ENCODE measurements at regions not wholly inside any gene's neighbourhood (a gene's known extent, or its start where the extent isn't known, plus 50 kb on each side); places are given as distances from the start of the nearest gene placed in this dataset.
"Not testable (repeated sequence)": the region's sequence is repeated elsewhere in the genome, so short reads cannot be mapped to it uniquely, and the experiment has no call there.

DNA sequence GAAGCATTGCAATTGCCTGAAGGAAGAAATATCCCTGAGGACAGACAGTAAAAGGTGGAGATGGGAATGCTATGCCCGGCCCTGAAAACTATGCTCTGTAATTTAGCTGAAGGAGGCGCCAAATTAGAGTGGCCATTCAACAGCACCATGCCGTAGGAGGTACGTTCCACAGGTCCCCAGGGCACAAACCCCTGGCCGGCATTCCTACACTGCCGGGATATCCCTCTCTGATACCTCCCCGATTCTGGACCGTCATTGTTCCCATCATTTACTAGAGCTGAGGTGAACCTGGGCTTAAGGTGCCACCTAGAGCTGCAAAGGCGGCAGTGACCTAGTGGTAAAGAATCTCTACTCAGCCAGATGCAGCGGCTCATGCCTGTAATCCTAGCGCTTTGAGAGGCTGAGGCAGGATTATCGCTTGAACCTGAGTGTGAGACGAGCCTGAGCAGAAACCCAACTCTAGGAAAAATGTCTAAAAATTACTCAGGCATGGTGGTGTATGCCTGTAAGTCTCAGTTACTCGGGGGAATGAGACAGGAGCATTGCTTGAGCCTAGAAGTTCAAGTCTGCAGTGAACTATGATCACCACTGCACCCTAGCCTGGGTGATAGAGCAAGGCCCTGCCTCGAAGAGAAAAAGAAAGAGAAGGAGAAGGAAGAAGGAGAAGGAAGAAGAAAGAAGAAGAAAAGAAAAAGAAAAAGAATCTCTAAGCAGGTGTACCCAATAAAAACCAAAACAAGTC lies 53.0 kb upstream of the TNKS2 start:
- H3K36me3 Mint-ChIP-seq (ENCODE audit: low read depth), result peaks cover 2% of the 10 kb centered on the region
- no peak overlapping the region for H3K4me3 Mint-ChIP-seq
- no peak for ATAC-seq

DNA sequence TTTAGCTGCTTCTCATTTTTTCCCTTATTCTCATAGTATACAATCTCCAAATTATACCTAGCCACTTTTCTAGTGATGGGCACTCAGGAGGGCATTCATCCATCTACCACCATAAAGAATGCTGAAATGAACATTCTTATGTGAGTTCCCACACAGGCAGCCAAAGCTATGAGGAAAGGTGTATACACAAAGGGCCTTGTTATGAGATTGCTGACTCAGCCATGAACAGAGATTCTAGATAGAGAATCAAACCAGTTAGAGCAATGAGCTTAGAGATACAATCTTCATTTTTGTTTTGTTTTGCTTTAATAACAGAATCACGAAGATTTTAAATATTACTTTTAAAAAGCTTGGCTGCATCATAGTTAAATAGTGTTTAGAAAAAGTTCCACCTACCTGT lies 54.8 kb upstream of the TNKS2 start:
- Mint-ChIP-seq H3K27me3 (peaks cover 56% of the 10 kb centered on the region), H3K36me3 (ENCODE audit: low read depth) (peaks cover 2% of the 10 kb centered on the region), H3K4me1 (peaks cover 2% of the 10 kb centered on the region), H3K27ac (no peak overlapping the region), H3K4me3 (no peak overlapping the region)
- no peak for ATAC-seq
- no peak for DNase-seq
- H3K9me3 ChIP-seq (ENCODE audit: control insufficient read depth, low read length, poor library complexity, severe bottlenecking), result no peaks in the 10 kb centered on the region

More for the DNA sequence above, 53.0 kb upstream of the TNKS2 start:
- no peak for DNase-seq
- H3K9me3 ChIP-seq (ENCODE audit: control insufficient read depth, low read length, poor library complexity, severe bottlenecking), result no peaks in the 10 kb centered on the region
- peaks cover 2% of the 10 kb centered on the region for H3K4me1 Mint-ChIP-seq
- no peak overlapping the region for H3K27ac Mint-ChIP-seq
- H3K27me3 Mint-ChIP-seq, result peaks cover 45% of the 10 kb centered on the region

GRCh38 chr10:91742229-91742628 lies 56.0 kb upstream of the TNKS2 start:
- Mint-ChIP-seq H3K4me1 (peaks cover 2% of the 10 kb centered on the region), H3K36me3 (ENCODE audit: low read depth) (peaks cover 2% of the 10 kb centered on the region), H3K27me3 (peaks cover 68% of the 10 kb centered on the region), H3K4me3 (no peak overlapping the region), H3K27ac (no peak overlapping the region)
- no peaks in the 10 kb centered on the region for H3K9me3 ChIP-seq (ENCODE audit: control insufficient read depth, low read length, poor library complexity, severe bottlenecking)
- DNase-seq (no peak), ATAC-seq (no peak)

DNA sequence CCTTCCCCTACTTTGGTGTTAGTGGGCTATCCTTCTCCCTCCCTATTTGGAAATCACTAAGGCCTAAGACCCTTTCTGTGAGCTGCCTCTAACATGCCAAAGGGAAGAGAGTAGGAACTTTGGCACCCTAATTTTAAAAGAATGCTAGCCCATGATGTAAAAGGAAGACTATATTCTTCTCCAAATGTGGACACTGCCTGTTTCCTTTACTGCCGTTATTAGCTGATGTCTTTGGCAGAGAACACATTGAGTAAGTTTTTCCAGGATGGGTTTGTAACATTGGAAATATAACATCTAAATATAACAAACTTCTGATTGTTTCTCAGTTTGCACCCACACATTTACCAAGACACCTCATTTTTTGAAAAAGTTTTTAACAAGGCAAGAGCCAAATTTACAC lies 56.9 kb upstream of the TNKS2 start:
- H3K4me1 Mint-ChIP-seq, result peaks cover 2% of the 10 kb centered on the region
- H3K4me3 Mint-ChIP-seq, result no peak overlapping the region
- DNase-seq (no peak), ATAC-seq (no peak)
- H3K27me3 Mint-ChIP-seq, result peaks cover 74% of the 10 kb centered on the region
- H3K9me3 ChIP-seq (ENCODE audit: control insufficient read depth, low read length, poor library complexity, severe bottlenecking), result no peaks in the 10 kb centered on the region
- no peak overlapping the region for H3K27ac Mint-ChIP-seq
- peaks cover 1% of the 10 kb centered on the region for H3K36me3 Mint-ChIP-seq (ENCODE audit: low read depth)

DNA sequence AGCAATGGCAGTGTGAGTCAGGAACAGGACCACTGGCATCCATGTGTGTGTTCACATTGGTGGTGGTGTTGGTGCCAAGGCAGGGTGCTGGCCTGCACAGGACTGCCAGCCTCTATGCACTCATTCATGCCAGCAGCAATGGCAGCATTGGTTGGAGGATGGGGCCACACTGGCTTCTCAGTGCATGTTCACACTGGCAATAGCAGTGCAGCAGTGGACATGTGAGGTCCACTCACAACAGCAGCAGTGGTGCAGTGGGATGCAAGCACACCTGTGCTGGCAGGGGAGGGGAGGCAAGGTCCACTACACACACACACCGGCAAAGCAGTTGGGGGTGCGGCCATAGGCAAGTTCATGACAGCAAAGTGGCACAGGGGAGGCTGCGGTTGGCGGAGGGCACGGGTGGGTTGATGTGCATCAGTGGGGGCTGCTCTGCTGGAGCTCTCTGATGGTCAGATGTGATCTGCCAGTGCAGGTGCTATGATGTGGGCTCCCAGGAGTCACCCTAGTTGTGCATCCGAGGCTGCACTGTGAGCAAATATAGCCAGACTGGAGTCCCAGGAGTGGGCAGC lies 57.8 kb upstream of the TNKS2 start:
- Mint-ChIP-seq H3K27ac (no peak overlapping the region), H3K36me3 (ENCODE audit: low read depth) (no peaks in the 10 kb centered on the region), H3K4me1 (peaks cover 2% of the 10 kb centered on the region), H3K27me3 (peaks cover 73% of the 10 kb centered on the region), H3K4me3 (no peak overlapping the region)
- no peak for DNase-seq
- H3K9me3 ChIP-seq (ENCODE audit: control insufficient read depth, low read length, poor library complexity, severe bottlenecking), result no peaks in the 10 kb centered on the region
- no peak for ATAC-seq

GRCh38 chr10:91732265-91732664 lies 66.0 kb upstream of the TNKS2 start:
- not testable (repeated sequence) for H3K27ac Mint-ChIP-seq; H3K4me3 Mint-ChIP-seq; ATAC-seq; H3K9me3 ChIP-seq (ENCODE audit: control insufficient read depth, low read length, poor library complexity, severe bottlenecking); H3K36me3 Mint-ChIP-seq (ENCODE audit: low read depth); H3K4me1 Mint-ChIP-seq; DNase-seq
- H3K27me3 Mint-ChIP-seq, result peaks cover 24% of the 10 kb centered on the region

GRCh38 chr10:91729339-91729738 lies 68.9 kb upstream of the TNKS2 start:
- not testable (repeated sequence) for DNase-seq; H3K4me3 Mint-ChIP-seq; H3K36me3 Mint-ChIP-seq (ENCODE audit: low read depth); H3K27me3 Mint-ChIP-seq; H3K27ac Mint-ChIP-seq; H3K4me1 Mint-ChIP-seq; ATAC-seq; H3K9me3 ChIP-seq (ENCODE audit: control insufficient read depth, low read length, poor library complexity, severe bottlenecking)

- ATAC-seq (no peak), DNase-seq (no peak)
- H3K27me3 Mint-ChIP-seq, result peaks cover under 1% of the 10 kb centered on the region
- H3K4me3 Mint-ChIP-seq, result no peak overlapping the region
- no peaks in the 10 kb centered on the region for H3K36me3 Mint-ChIP-seq (ENCODE audit: low read depth)
- H3K27ac Mint-ChIP-seq, result no peak overlapping the region
- no peaks in the 10 kb centered on the region for H3K9me3 ChIP-seq (ENCODE audit: control insufficient read depth, low read length, poor library complexity, severe bottlenecking)
- H3K4me1 Mint-ChIP-seq, result no peaks in the 10 kb centered on the region
These were observed 71.9 kb upstream of the TNKS2 start for GRCh38 chr10:91726355-91726754.

- DNase-seq, result no peak
- Mint-ChIP-seq H3K4me3 (no peak overlapping the region), H3K27ac (no peak overlapping the region), H3K27me3 (peaks cover 6% of the 10 kb centered on the region), H3K4me1 (no peaks in the 10 kb centered on the region), H3K36me3 (ENCODE audit: low read depth) (no peaks in the 10 kb centered on the region)
- ATAC-seq, result no peak
- no peaks in the 10 kb centered on the region for H3K9me3 ChIP-seq (ENCODE audit: control insufficient read depth, low read length, poor library complexity, severe bottlenecking)
These were observed 73.3 kb upstream of the TNKS2 start for GRCh38 chr10:91724933-91725332.

- Mint-ChIP-seq H3K27ac (no peak overlapping the region), H3K4me3 (no peak overlapping the region), H3K27me3 (peaks cover 42% of the 10 kb centered on the region), H3K36me3 (ENCODE audit: low read depth) (no peaks in the 10 kb centered on the region), H3K4me1 (no peaks in the 10 kb centered on the region)
- no peak for DNase-seq
- no peaks in the 10 kb centered on the region for H3K9me3 ChIP-seq (ENCODE audit: control insufficient read depth, low read length, poor library complexity, severe bottlenecking)
- no peak for ATAC-seq
These were observed 80.7 kb upstream of the PPP1R3C start for GRCh38 chr10:91713461-91714072.

- no peak for ATAC-seq
- peaks cover 30% of the 10 kb centered on the region for H3K27me3 Mint-ChIP-seq
- H3K4me1 Mint-ChIP-seq, result no peaks in the 10 kb centered on the region
These were observed 79.2 kb upstream of the PPP1R3C start for GRCh38 chr10:91711885-91712680.

GRCh38 chr10:91709394-91709798 lies 76.5 kb upstream of the PPP1R3C start:
- no peaks in the 10 kb centered on the region for H3K36me3 Mint-ChIP-seq (ENCODE audit: low read depth)
- no peaks in the 10 kb centered on the region for H3K9me3 ChIP-seq (ENCODE audit: control insufficient read depth, low read length, poor library complexity, severe bottlenecking)
- no peak overlapping the region for H3K27ac Mint-ChIP-seq
- no peaks in the 10 kb centered on the region for H3K4me1 Mint-ChIP-seq
- no peak overlapping the region for H3K4me3 Mint-ChIP-seq
- DNase-seq (no peak), ATAC-seq (no peak)
- H3K27me3 Mint-ChIP-seq, result peaks cover 44% of the 10 kb centered on the region

More at GRCh38 chr10:91711885-91712680, 79.2 kb upstream of the PPP1R3C start:
- H3K27ac Mint-ChIP-seq, result no peak overlapping the region
- no peak for DNase-seq
- no peaks in the 10 kb centered on the region for H3K36me3 Mint-ChIP-seq (ENCODE audit: low read depth)
- no peaks in the 10 kb centered on the region for H3K9me3 ChIP-seq (ENCODE audit: control insufficient read depth, low read length, poor library complexity, severe bottlenecking)
- H3K4me3 Mint-ChIP-seq, result no peak overlapping the region

DNA sequence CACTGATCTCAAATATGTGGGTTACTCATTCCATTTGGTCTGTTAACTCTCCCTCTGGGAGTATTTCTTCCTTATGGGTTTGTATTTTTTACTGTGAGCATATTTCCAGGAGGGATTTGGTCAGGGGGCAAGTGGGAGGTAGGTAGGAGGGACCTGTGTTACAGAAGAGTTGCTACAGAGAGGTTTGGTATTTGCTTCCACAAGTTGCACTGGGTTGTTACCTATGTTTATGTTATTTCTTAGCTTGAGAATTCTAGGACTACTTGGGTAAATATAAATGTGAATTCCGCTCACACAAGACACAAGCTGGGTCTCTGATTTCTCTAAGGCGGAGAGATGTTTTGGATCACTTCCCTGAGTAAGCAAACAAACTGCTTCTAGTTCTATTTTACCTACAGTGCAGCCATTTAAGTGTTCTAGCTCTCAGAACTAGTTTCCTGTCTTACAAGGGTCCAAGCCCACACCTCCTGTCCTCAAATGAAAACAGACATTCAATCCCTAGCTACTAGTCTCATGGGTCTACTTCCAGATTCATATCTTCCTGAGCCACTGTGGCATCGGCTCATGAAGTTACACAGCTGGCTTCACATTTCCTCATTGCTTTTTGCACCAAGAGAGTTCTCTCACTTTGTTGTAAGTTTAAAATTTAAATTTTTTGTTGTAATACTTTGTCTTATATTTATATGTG lies 75.4 kb upstream of the PPP1R3C start:
- Mint-ChIP-seq H3K27me3 (peaks cover 34% of the 10 kb centered on the region), H3K4me3 (no peak overlapping the region), H3K4me1 (no peaks in the 10 kb centered on the region), H3K27ac (no peak overlapping the region), H3K36me3 (ENCODE audit: low read depth) (no peaks in the 10 kb centered on the region)
- DNase-seq (no peak), ATAC-seq (no peak)
- no peaks in the 10 kb centered on the region for H3K9me3 ChIP-seq (ENCODE audit: control insufficient read depth, low read length, poor library complexity, severe bottlenecking)

All from T-helper 17 cell (primary cell).